ENCODE measurements at regions not wholly inside any gene's neighbourhood (a gene's known extent, or its start where the extent isn't known, plus 50 kb on each side); places are given as distances from the start of the nearest gene placed in this dataset.
"Not testable (repeated sequence)": the region's sequence is repeated elsewhere in the genome, so short reads cannot be mapped to it uniquely, and the experiment has no call there.

DNA sequence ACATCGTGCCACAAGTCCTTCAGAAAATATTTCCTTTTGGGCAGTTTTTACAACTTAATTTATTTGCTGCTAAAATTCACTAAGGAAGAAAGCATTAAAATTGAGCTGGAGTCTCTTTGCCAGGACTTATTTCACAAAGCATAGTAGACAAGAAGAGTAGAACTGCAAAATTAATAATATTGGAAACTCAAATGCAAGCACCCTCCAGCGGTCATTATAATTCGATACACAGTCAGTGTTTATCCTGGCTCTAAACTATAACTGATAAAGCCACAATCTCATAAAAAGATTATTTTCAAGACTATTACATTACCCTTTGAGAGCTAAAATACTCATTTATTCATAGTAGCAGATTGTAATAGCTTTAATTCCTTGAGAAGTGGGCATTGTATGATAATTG lies 655.4 kb downstream of the RWDD3 start:
- CTCF ChIA-PET: interaction anchor here (0.6 kb wide), 1 partner anchor 68 kb away, joined by 3 read pairs; no protein-coding TSS in a partner anchor
- POLR2A ChIA-PET: no interaction called here
- Histone ChIP-seq H3K4me3 (ENCODE audit: low read depth, low read length) (no peak overlapping the region), H3K36me3 (ENCODE audit: control insufficient read depth, insufficient read depth, low read length) (no peaks in the 10 kb centered on the region), H3K27me3 (ENCODE audit: control insufficient read depth, insufficient read depth, low read length) (no peaks in the 10 kb centered on the region)
- TF ChIP-seq, protein P1, sequence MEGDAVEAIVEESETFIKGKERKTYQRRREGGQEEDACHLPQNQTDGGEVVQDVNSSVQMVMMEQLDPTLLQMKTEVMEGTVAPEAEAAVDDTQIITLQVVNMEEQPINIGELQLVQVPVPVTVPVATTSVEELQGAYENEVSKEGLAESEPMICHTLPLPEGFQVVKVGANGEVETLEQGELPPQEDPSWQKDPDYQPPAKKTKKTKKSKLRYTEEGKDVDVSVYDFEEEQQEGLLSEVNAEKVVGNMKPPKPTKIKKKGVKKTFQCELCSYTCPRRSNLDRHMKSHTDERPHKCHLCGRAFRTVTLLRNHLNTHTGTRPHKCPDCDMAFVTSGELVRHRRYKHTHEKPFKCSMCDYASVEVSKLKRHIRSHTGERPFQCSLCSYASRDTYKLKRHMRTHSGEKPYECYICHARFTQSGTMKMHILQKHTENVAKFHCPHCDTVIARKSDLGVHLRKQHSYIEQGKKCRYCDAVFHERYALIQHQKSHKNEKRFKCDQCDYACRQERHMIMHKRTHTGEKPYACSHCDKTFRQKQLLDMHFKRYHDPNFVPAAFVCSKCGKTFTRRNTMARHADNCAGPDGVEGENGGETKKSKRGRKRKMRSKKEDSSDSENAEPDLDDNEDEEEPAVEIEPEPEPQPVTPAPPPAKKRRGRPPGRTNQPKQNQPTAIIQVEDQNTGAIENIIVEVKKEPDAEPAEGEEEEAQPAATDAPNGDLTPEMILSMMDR (IDR thresholded peaks at IDR 0.05; ENCODE audit: insufficient read depth, low read depth, low read length): no peak
- DNase-seq (ENCODE audit: low read depth): no peak

DNA sequence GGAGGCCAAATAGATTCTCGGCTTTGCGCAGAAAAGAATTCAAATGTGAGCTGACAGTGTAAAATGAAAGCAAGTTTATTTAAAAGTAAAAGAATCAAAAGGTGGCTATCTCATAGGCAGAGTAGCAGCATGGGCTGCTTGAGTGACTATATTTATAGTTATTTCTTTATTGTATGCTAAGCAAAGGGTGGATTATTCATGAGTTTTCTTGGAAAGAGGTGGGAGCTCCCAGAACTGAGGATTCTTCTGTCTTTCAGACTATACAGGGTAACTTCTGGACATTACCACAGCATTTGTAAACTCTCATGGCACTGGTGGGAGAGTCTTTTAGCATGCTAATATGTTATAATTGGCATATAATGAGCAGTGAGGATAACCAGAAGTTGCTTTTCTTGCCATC lies 659.9 kb downstream of the RWDD3 start:
- no peak for DNase-seq (ENCODE audit: low read depth)
- TF ChIP-seq, protein P1 (IDR thresholded peaks at IDR 0.05; ENCODE audit: insufficient read depth, low read depth, low read length): no peak
- ChIA-PET POLR2A (no interaction called here), CTCF (no interaction called here)
- Histone ChIP-seq H3K27me3 (ENCODE audit: control insufficient read depth, insufficient read depth, low read length) (no peaks in the 10 kb centered on the region), H3K4me3 (ENCODE audit: low read depth, low read length) (no peak overlapping the region), H3K36me3 (ENCODE audit: control insufficient read depth, insufficient read depth, low read length) (no peaks in the 10 kb centered on the region)

DNA sequence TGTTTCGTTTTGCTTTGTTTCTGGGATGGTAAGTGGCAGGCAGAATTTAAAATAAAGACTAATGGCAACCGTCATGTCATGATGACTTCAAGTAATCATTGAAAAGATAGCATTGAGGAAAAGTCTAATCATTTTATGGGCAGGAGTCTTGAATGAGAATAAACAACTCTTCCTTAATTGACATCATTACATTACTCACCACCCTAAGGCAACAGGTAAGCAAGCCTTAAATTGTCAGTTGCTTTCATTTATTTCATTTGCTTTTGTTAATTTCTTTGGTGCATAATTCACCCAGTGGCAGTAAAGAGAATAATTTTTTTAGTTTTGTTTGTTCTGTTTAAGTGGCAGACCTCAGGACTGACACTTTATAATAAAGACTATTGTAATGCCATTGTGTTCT lies 669.0 kb downstream of the RWDD3 start:
- DNase-seq (ENCODE audit: low read depth): no peak
- CTCF ChIA-PET: no interaction called here
- TF ChIP-seq, protein P1 (IDR thresholded peaks at IDR 0.05; ENCODE audit: insufficient read depth, low read depth, low read length): no peak
- Histone ChIP-seq H3K36me3 (ENCODE audit: control insufficient read depth, insufficient read depth, low read length) (no peaks in the 10 kb centered on the region), H3K27me3 (ENCODE audit: control insufficient read depth, insufficient read depth, low read length) (no peaks in the 10 kb centered on the region), H3K4me3 (ENCODE audit: low read depth, low read length) (no peak overlapping the region)
- POLR2A ChIA-PET: no interaction called here

DNA sequence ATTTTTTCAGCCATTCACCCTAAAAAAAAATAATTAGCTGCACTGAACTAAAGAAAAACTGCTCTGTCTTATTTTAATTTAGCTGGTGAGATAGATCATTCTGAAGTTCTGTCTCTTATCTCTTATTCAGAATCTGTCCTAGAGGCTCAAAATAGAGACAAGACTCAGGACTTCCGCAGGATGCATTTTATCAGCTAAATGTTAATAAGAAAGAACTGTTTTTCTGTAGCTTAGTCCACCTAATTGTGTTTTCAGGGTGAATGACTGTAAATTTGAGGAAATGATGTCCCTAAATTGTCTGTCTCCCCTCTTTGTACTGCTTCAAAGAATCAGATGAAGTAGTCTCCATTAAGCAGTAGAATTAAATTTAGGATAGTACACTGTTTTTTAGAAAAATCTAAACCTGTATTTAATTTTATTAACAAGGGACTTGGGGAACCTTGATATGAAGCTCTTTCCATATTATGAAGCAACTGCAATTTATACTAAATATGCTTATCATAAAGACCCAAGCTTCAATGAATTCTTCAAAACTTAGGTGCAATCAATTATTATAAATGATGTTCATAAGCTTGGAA lies 671.9 kb downstream of the RWDD3 start:
- no peak for DNase-seq (ENCODE audit: low read depth)
- POLR2A ChIA-PET: no interaction called here
- CTCF ChIA-PET: no interaction called here

DNA sequence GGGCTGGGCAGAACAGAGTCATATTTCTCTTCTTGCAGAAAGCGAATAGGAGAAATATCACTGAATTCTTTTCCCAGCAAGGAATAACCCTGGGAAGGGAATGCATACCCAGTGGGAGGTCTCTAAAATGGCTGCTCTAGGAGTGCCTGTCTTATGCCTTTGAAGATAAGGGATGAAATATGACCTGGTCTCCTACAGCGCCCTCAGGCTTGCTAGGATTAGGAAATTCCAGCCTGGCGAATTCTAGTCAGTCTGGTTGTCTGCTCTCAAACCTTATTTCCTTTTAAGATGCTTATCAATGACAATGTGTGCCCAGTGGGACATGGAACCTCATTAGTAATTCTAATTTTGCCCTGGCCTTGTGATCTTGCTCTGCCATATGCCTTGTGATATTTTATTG lies 677.7 kb downstream of the RWDD3 start:
- H3K27me3 ChIP-seq (ENCODE audit: control insufficient read depth, insufficient read depth, low read length); DNase-seq (ENCODE audit: low read depth); H3K4me3 ChIP-seq (ENCODE audit: low read depth, low read length); CTCF ChIA-PET; POLR2A ChIA-PET; H3K36me3 ChIP-seq (ENCODE audit: control insufficient read depth, insufficient read depth, low read length): not testable (repeated sequence)

More for the DNA sequence above, 671.9 kb downstream of the RWDD3 start:
- no peaks in the 10 kb centered on the region for H3K36me3 ChIP-seq (ENCODE audit: control insufficient read depth, insufficient read depth, low read length)
- H3K27me3 ChIP-seq (ENCODE audit: control insufficient read depth, insufficient read depth, low read length): no peaks in the 10 kb centered on the region
- H3K4me3 ChIP-seq (ENCODE audit: low read depth, low read length): no peak overlapping the region
- TF ChIP-seq, protein P1 (IDR thresholded peaks at IDR 0.05; ENCODE audit: insufficient read depth, low read depth, low read length): no peak

DNA sequence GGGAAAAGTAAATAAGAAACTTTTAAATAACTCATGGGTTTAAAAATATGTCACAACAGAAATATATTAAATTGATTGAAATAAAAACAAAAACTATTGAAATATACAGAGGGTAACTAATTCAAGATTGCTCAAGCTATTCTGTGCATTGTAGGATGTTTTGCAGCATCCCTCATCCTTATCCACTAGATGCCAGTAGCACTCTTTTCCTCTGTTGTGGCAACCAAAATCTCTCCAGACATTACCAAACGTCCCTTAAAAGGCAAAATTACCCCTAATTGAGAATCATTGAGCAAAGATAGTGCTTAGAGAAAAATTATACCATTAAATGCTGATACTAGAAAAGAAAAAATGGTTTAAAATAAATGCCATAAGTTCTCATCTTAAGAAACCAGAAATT lies 682.6 kb downstream of the RWDD3 start:
- no peaks in the 10 kb centered on the region for H3K27me3 ChIP-seq (ENCODE audit: control insufficient read depth, insufficient read depth, low read length)
- TF ChIP-seq, protein P1 (IDR thresholded peaks at IDR 0.05; ENCODE audit: insufficient read depth, low read depth, low read length): no peak
- H3K4me3 ChIP-seq (ENCODE audit: low read depth, low read length): no peak overlapping the region
- DNase-seq (ENCODE audit: low read depth): no peak
- POLR2A ChIA-PET: no interaction called here
- H3K36me3 ChIP-seq (ENCODE audit: control insufficient read depth, insufficient read depth, low read length): no peaks in the 10 kb centered on the region
- CTCF ChIA-PET: no interaction called here

All from BJ (cell line).